ENCODE measurements at regions not wholly inside any gene's neighbourhood (a gene's known extent, or its start where the extent isn't known, plus 50 kb on each side); places are given as distances from the start of the nearest gene placed in this dataset.

- BruUV-seq (replicated peaks): no TSS peak
- FAIRE-seq (no peak), DNase-seq (ENCODE audit: low read depth, low spot score) (no peak), ATAC-seq (no peak)
- Histone ChIP-seq H3K36me3 (ENCODE audit: control insufficient read depth in 2 of 2, insufficient read depth in 2 of 2, low read length in 1 of 2) (no peaks in the 10 kb centered on the region), H3K27ac (ENCODE audit: control insufficient read depth, insufficient read depth) (peak overlapping the region; percentile 100), H3K4me2 (ENCODE audit: control insufficient read depth, insufficient read depth) (peak overlapping the region; percentile 91; the same call in 1 of the 2 replicates), H3K27me3 (replicated peaks in 1 of 2; ENCODE audit: control insufficient read depth in 2 of 2, insufficient read depth in 2 of 2, low read length in 1 of 2) (no peaks in the 10 kb centered on the region), H3K4me3 (no peak overlapping the region), H3K4me1 (ENCODE audit: control insufficient read depth, insufficient read depth, low read length) (peaks cover 59% of the 10 kb centered on the region), H2AFZ (ENCODE audit: control insufficient read depth, low read depth, low read length) (no peak overlapping the region), H3K79me2 (ENCODE audit: control insufficient read depth, insufficient read depth, low read length) (peaks cover 6% of the 10 kb centered on the region), H4K20me1 (ENCODE audit: control insufficient read depth, insufficient read depth) (no peaks in the 10 kb centered on the region), H3K9ac (ENCODE audit: control insufficient read depth, insufficient read depth, low read length) (peak overlapping the region; percentile 92), H3K9me3 (replicated peaks; ENCODE audit: control insufficient read depth, insufficient read depth, low read length) (no peaks in the 10 kb centered on the region; the same call in 2 of the 3 replicates)
- in situ Hi-C loops (cut with MboI) (no loop called here), intact Hi-C loops (cut with micrococcal nuclease; ENCODE audit: unreplicated experiment) (loop anchor here (5.0 kb wide), 2 partner anchors 72 to 148 kb away; no protein-coding TSS in a partner anchor)
- ChIA-PET POLR2A (interaction anchor here (0.5 to 9.0 kb wide), 21 partner anchors 9 to 374 kb away, joined by 3 to 170 read pairs (median 10); partner anchors contain the start of gene BTG1), CTCF (interaction anchor here (0.9 to 8.6 kb wide), 18 partner anchors 11 to 1122 kb away, joined by 3 to 179 read pairs (median 10); no protein-coding TSS in a partner anchor), RAD21 (ENCODE audit: unreplicated experiment) (interaction anchor here (0.8 to 11.6 kb wide), 31 partner anchors 12 to 1123 kb away, joined by 3 to 356 read pairs (median 32); partner anchors contain the start of gene BTG1), SMC1A (ENCODE audit: uncharacterized antibody, unreplicated experiment) (interaction anchor here (0.7 to 24.0 kb wide), 34 partner anchors 8 to 1122 kb away, joined by 3 to 805 read pairs (median 25); partner anchors contain the start of gene BTG1)
- 58% methylated on average over 5 of the region's 5 CpGs for WGBS (ENCODE audit: insufficient coverage, insufficient replicate concordance, low lambda C conversion rate, missing lambda C conversion rate)
- no peak for TF ChIP-seq SMAD1 (IDR thresholded peaks at IDR 0.05; ENCODE audit: low read depth, partially characterized antibody)
- TF ChIP-seq, protein P1, sequence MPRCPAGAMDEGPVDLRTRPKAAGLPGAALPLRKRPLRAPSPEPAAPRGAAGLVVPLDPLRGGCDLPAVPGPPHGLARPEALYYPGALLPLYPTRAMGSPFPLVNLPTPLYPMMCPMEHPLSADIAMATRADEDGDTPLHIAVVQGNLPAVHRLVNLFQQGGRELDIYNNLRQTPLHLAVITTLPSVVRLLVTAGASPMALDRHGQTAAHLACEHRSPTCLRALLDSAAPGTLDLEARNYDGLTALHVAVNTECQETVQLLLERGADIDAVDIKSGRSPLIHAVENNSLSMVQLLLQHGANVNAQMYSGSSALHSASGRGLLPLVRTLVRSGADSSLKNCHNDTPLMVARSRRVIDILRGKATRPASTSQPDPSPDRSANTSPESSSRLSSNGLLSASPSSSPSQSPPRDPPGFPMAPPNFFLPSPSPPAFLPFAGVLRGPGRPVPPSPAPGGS (IDR thresholded peaks at IDR 0.05; ENCODE audit: borderline replicate concordance, insufficient read depth, low read depth, low read length, poor library complexity, severe bottlenecking): peak; percentile 28
These were observed 198.2 kb upstream of the PLEKHG7 start for GRCh38 chr12:92504594-92504981.

DNA sequence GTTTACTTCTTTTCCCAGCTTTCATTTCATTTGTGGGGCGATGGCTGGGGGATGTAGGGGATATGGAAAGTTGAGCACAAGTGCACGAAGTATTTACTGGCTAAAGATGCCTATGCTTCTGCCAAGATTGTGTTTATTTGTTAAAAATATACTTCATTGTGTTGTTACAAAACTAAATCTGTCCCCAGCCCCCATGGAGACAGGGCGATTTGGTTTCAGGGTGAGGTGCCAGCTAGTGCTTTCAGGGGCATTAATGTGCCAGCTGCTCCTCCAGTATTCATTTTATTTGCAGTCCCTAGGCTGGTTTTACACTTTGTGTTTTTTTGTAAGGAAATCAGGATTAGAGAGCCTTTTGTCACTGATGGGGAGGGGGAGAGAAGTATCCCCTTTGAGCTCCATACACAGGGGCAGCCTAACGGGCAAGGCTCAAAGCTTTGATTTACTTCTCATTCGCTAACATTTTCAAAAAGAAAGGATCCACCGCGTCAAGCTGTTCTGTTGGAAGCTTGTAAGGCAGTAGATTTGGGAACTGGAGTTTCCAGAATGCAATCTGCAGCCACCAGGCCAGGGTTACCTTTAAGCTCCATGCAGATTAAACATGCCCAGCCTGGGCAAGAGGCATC, 198.7 kb upstream of the PLEKHG7 start:
- POLR2A ChIA-PET: interaction anchor here (0.5 to 9.0 kb wide), 25 partner anchors 9 to 373 kb away, joined by 3 to 170 read pairs (median 11); partner anchors contain the start of gene BTG1
- Histone ChIP-seq H3K4me2 (ENCODE audit: control insufficient read depth, insufficient read depth) (peak overlapping the region; percentile 91), H3K4me3 (peak overlapping the region; percentile 24), H3K9me3 (replicated peaks; ENCODE audit: control insufficient read depth, insufficient read depth, low read length) (no peaks in the 10 kb centered on the region; the same call in 2 of the 3 replicates), H3K27ac (ENCODE audit: control insufficient read depth, insufficient read depth) (peak overlapping the region; percentile 100), H3K27me3 (replicated peaks in 1 of 2; ENCODE audit: control insufficient read depth in 2 of 2, insufficient read depth in 2 of 2, low read length in 1 of 2) (no peaks in the 10 kb centered on the region), H3K79me2 (ENCODE audit: control insufficient read depth, insufficient read depth, low read length) (peaks cover 6% of the 10 kb centered on the region), H3K36me3 (ENCODE audit: control insufficient read depth in 2 of 2, insufficient read depth in 2 of 2, low read length in 1 of 2) (no peaks in the 10 kb centered on the region), H3K9ac (ENCODE audit: control insufficient read depth, insufficient read depth, low read length) (peak overlapping the region; percentile 92), H2AFZ (ENCODE audit: control insufficient read depth, low read depth, low read length) (no peak overlapping the region), H3K4me1 (ENCODE audit: control insufficient read depth, insufficient read depth, low read length) (peaks cover 61% of the 10 kb centered on the region), H4K20me1 (ENCODE audit: control insufficient read depth, insufficient read depth) (no peaks in the 10 kb centered on the region)
- CTCF ChIA-PET: interaction anchor here (0.9 to 8.6 kb wide), 21 partner anchors 10 to 1121 kb away, joined by 3 to 179 read pairs (median 9); no protein-coding TSS in a partner anchor
- BruUV-seq (replicated peaks): no TSS peak
- ATAC-seq (no peak), DNase-seq (ENCODE audit: low read depth, low spot score) (no peak), FAIRE-seq (no peak)
- SMC1A ChIA-PET (ENCODE audit: uncharacterized antibody, unreplicated experiment): interaction anchor here (0.7 to 24.0 kb wide), 35 partner anchors 8 to 1122 kb away, joined by 3 to 805 read pairs (median 22); partner anchors contain the start of gene BTG1
- 61% methylated on average over 7 of the region's 7 CpGs for WGBS (ENCODE audit: insufficient coverage, insufficient replicate concordance, low lambda C conversion rate, missing lambda C conversion rate)
- no peak for TF ChIP-seq STAT3 (IDR thresholded peaks at IDR 0.05; ENCODE audit: low read depth, low read length)
- no peak for TF ChIP-seq NKRF (conservative IDR thresholded peaks at IDR 0.05)
- TF ChIP-seq FOXK2 (IDR thresholded peaks at IDR 0.05): no peak
- no peak for TF ChIP-seq MYC (IDR thresholded peaks at IDR 0.05; ENCODE audit: insufficient read depth, insufficient read length, insufficient replicate concordance, low read length, severe bottlenecking)
- TF ChIP-seq MTA3 (IDR thresholded peaks at IDR 0.05; ENCODE audit: borderline replicate concordance, low read length): no peak
- TF ChIP-seq MEF2A (IDR thresholded peaks at IDR 0.05; ENCODE audit: insufficient read depth, low read depth, low read length): no peak
- no peak for TF ChIP-seq SIN3A (IDR thresholded peaks at IDR 0.05; ENCODE audit: low read depth, low read length)
- RAD21 ChIA-PET (ENCODE audit: unreplicated experiment): interaction anchor here (0.8 to 11.6 kb wide), 29 partner anchors 12 to 1122 kb away, joined by 3 to 356 read pairs (median 36); partner anchors contain the start of gene BTG1
- intact Hi-C loops (cut with micrococcal nuclease; ENCODE audit: unreplicated experiment): loop anchor here (1.0 to 5.0 kb wide), 10 partner anchors 34 to 359 kb away; partner anchors contain the start of gene BTG1
- in situ Hi-C loops (cut with MboI): no loop called here

Data from GM12878 (cell line).